C4-2B (cell line): ENCODE measurements at regions not wholly inside any gene's neighbourhood (a gene's known extent, or its start where the extent isn't known, plus 50 kb on each side); places are given as distances from the start of the nearest gene placed in this dataset.

Experiments
- CTCF ChIP-seq: fragments of 450-650 bp; conservative IDR thresholded peaks from 2 replicates; pipeline ENCODE4 v1.5.1; 2017; ENCODE audit warnings: mild to moderate bottlenecking
- ZFX ChIP-seq: fragments of 450-650 bp; IDR thresholded peaks from 2 replicates; pipeline ENCODE4 v1.6.1; 2017

GRCh38 chr2:128513961-128514283 is 195.3 kb upstream of the HS6ST1 start:
- TF ChIP-seq CTCF: no peak
- no peak for TF ChIP-seq ZFX
